ENCODE measurements at regions not wholly inside any gene's neighbourhood (a gene's known extent, or its start where the extent isn't known, plus 50 kb on each side); places are given as distances from the start of the nearest gene placed in this dataset.

DNA sequence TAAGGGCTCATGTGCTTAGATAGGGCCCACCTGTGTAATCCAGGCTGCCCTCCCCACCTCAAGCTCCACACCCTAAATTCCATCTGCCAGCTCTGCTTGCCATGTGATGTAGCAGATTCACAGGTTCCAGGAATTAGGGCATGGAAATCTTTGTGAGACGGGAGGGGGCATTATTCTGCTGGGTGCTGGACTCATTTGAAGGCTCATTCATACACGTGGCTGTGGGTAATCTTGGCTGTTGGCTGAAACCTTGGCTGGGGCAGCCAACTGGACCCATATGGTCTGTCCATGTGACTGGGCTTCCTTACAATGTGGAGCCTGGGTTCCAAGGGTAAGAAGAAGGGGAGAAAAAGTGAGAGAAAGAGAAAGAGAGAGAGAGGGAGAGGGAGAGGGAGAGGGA is 115.1 kb downstream of the CYLD start:
- TF ChIP-seq, protein P1, sequence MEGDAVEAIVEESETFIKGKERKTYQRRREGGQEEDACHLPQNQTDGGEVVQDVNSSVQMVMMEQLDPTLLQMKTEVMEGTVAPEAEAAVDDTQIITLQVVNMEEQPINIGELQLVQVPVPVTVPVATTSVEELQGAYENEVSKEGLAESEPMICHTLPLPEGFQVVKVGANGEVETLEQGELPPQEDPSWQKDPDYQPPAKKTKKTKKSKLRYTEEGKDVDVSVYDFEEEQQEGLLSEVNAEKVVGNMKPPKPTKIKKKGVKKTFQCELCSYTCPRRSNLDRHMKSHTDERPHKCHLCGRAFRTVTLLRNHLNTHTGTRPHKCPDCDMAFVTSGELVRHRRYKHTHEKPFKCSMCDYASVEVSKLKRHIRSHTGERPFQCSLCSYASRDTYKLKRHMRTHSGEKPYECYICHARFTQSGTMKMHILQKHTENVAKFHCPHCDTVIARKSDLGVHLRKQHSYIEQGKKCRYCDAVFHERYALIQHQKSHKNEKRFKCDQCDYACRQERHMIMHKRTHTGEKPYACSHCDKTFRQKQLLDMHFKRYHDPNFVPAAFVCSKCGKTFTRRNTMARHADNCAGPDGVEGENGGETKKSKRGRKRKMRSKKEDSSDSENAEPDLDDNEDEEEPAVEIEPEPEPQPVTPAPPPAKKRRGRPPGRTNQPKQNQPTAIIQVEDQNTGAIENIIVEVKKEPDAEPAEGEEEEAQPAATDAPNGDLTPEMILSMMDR (IDR thresholded peaks at IDR 0.05; ENCODE audit: insufficient read depth, low read length, poor library complexity, severe bottlenecking): no peak
- no peaks in the 10 kb centered on the region; the same call in none of the 2 replicates for H3K27me3 ChIP-seq (replicated peaks; ENCODE audit: control insufficient read depth, insufficient read depth, low read length)
- DNase-seq (ENCODE audit: extremely low read depth, insufficient read length): no peak
- no peaks in the 10 kb centered on the region for H3K36me3 ChIP-seq (ENCODE audit: control insufficient read depth, insufficient read depth, low read length)
- no peak overlapping the region for H3K4me3 ChIP-seq (replicated peaks; ENCODE audit: low read depth, low read length)

DNA sequence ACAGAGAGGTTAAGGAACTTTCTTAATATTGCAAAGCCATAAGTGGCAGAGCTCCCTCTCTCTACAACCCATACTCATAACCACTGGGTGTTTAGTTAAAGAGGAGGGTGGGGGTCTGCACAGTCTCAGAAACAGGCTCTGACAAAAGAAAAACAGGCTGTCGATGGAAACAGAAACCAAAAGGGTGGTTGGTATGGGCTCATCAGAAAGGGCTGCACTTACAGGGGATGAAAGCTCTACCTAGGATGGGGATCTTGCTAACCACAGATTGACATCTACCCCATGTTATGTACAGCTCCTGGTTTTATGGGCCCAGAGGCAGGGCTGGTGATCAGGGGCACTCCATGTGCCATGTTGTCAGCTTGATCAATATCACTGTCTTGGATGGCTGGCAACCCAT is 111.4 kb downstream of the CYLD start:
- Histone ChIP-seq H3K36me3 (ENCODE audit: control insufficient read depth, insufficient read depth, low read length) (no peaks in the 10 kb centered on the region), H3K27me3 (replicated peaks; ENCODE audit: control insufficient read depth, insufficient read depth, low read length) (no peaks in the 10 kb centered on the region; the same call in none of the 2 replicates), H3K4me3 (replicated peaks; ENCODE audit: low read depth, low read length) (no peak overlapping the region)
- DNase-seq (ENCODE audit: extremely low read depth, insufficient read length): no peak
- TF ChIP-seq, protein P1 (IDR thresholded peaks at IDR 0.05; ENCODE audit: insufficient read depth, low read length, poor library complexity, severe bottlenecking): no peak

Data from GM06990 (cell line).